Adipocyte (in vitro differentiated cells): ENCODE measurements at regions not wholly inside any gene's neighbourhood (a gene's known extent, or its start where the extent isn't known, plus 50 kb on each side); places are given as distances from the start of the nearest gene placed in this dataset.
"Not testable (repeated sequence)": the region's sequence is repeated elsewhere in the genome, so short reads cannot be mapped to it uniquely, and the experiment has no call there.

ENCODE experiments used
- DNase-seq: peaks from one replicate; pipeline ENCODE4 v3.0.0-alpha.2; 2015; ENCODE audit warnings: low read depth
- H3K27me3 ChIP-seq: replicated peaks from 2 replicates; pipeline ENCODE4 v1.7.0; 2013; ENCODE audit warnings: mild to moderate bottlenecking, low read length, moderate library complexity; ENCODE audit not compliant: control insufficient read depth, insufficient read depth
- H3K36me3 ChIP-seq: 2 replicates; pipeline ENCODE4 v1.7.0; 2013; ENCODE audit warnings: low read length, mild to moderate bottlenecking, moderate library complexity; ENCODE audit not compliant: control insufficient read depth, insufficient read depth, severe bottlenecking
- H3K4me1 ChIP-seq: 2 replicates; pipeline ENCODE4 v1.7.0; 2013; ENCODE audit warnings: mild to moderate bottlenecking, low read length, moderate library complexity; ENCODE audit not compliant: control insufficient read depth, insufficient read depth
- H3K4me3 ChIP-seq: 2 replicates; pipeline ENCODE4 v1.7.0; 2013; ENCODE audit warnings: mild to moderate bottlenecking, low read length, moderate library complexity
- H3K9ac ChIP-seq: 2 replicates; pipeline ENCODE4 v1.7.0; 2013; ENCODE audit warnings: mild to moderate bottlenecking, low read length, moderate library complexity
- H3K9me3 ChIP-seq: 2 replicates; pipeline ENCODE4 v1.7.0; 2013; ENCODE audit warnings: mild to moderate bottlenecking, low read length, moderate library complexity; ENCODE audit not compliant: control insufficient read depth

DNA sequence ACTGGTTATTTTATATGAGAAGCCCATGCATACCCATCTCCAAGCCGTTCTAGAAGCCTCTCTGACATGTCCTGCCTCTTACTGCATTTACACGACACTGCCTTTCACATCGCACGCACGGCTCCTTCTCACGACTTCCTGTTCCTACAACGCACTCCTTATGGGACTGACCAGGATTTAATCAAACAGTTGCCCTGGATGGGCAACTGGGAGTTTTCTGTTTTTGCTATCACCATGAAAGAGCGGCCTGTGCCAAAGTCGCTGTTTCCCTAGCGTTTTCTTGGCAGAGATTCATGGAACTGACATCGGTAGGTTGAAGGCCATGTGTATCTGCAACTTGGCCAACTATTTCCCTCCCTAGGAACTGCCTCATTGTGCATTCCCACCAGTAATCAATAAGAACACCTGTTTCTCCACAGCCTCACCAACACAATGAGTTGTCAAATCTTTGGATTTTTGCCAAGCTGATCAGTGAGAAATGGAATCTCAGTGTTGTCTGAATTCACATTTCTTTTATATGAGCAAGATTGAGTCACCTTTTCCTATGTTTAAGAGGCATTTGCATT, 97.2 kb upstream of the OTOS start:
- DNase-seq, result peak; percentile 20
- peaks cover 8% of the 10 kb centered on the region for H3K4me1 ChIP-seq
- H3K27me3 ChIP-seq, result peaks cover 14% of the 10 kb centered on the region
- H3K36me3 ChIP-seq, result no peaks in the 10 kb centered on the region
- H3K9me3 ChIP-seq, result peaks cover 9% of the 10 kb centered on the region
- no peak overlapping the region for H3K9ac ChIP-seq
- H3K4me3 ChIP-seq, result no peak overlapping the region

DNA sequence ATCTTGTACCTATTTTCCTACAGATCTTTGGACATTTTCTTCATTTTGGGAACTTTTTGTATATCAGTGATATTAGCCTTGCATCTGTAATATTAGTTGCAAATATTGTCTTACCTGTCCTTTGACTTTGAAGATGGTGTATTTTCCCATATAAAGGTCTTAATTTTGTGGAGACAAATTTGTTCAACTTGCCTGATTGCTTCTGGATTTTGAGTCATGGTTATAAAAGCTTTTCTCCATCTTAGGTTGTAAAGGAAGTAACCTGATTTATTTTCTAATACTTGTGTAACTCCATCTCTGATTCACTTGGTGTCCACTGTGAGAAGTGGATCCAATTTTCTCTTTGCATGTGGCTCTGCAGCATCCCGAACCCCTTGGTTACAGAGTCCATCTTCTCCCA, 97.7 kb upstream of the OTOS start:
- no peak overlapping the region for H3K4me3 ChIP-seq
- H3K4me1 ChIP-seq, result peaks cover 8% of the 10 kb centered on the region
- no peak for DNase-seq
- H3K27me3 ChIP-seq, result peaks cover 14% of the 10 kb centered on the region
- peaks cover 9% of the 10 kb centered on the region for H3K9me3 ChIP-seq
- H3K9ac ChIP-seq, result no peak overlapping the region
- no peaks in the 10 kb centered on the region for H3K36me3 ChIP-seq

DNA sequence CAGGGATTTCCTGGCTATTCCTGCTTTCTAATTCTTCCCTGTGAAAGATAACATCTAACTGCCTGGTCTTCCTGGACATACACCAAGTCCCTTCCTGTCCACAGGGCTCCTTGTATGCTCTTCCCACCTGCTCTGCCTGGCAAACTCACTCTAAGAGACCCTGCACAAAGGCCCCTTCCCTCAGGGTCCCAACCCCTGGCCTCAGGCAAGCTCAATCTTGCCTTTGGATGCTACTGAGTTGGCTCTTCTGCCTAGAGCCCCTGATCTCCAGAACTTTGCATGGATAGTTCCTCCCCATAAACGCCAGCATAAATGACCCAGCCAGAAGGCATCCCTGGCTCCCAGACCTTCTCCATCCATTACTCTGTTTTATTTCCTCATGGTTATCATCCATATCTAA, 98.3 kb upstream of the OTOS start:
- DNase-seq, result no peak
- peaks cover 9% of the 10 kb centered on the region for H3K9me3 ChIP-seq

DNA sequence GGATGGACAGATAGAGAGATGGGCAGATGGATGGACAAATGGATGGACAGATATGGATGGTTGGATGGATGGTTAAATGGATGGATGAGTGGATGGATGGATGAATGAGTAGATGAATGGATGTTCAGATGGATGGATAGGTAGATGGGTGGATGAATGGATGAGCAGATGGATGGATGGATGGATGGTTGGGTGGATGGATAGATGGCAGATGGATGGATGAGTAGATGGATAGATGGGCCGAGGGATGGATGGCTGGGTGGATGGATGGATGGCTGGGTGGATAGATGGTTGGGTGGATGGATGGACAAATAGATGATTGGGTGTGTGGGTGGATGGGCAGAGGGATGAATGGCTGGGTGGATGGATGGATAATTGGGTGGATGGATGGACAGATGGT, 98.9 kb upstream of the OTOS start:
- no peaks in the 10 kb centered on the region for H3K36me3 ChIP-seq
- peaks cover 14% of the 10 kb centered on the region for H3K27me3 ChIP-seq
- no peak overlapping the region for H3K4me3 ChIP-seq
- DNase-seq, result no peak
- peaks cover 9% of the 10 kb centered on the region for H3K9me3 ChIP-seq
- H3K9ac ChIP-seq, result no peak overlapping the region
- H3K4me1 ChIP-seq, result peaks cover 8% of the 10 kb centered on the region

More for the DNA sequence above, 98.3 kb upstream of the OTOS start:
- Histone ChIP-seq H3K36me3 (no peaks in the 10 kb centered on the region), H3K9ac (no peak overlapping the region), H3K27me3 (peaks cover 14% of the 10 kb centered on the region), H3K4me1 (peaks cover 8% of the 10 kb centered on the region), H3K4me3 (no peak overlapping the region)

DNA sequence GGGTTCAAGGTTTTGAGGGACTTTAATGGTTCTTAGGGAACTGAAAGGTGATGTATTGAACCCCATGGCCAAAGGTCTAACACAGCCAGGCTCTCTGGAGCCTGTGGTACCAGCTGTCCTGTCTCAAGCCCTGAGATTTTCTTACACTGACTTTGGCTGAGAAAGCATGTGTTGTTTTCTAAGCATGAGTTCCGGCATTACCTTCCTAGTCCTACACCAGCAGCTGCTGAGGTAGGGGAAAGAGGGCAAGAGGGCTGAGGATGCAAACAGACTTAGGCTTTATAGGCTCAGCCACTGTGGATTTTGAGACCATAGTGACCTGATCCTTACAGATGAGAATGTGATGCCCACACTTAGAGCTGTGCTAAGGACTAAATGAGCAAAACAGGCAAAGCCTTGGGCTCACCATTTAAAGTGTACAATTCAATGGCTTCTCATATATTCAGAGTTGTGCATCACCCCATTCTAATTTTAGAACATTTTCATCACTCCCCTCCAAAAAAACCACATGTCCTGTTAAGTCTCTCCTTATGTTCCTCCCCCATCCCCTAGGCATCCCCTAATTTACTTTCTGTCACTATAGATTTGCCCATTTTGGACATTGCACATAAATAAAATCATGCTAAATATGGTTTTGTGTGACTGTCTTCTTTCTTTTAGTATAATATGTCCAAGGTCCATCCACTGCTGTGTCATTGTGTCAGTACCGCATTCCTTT, 99.7 kb upstream of the OTOS start:
- H3K9me3 ChIP-seq, result peaks cover 9% of the 10 kb centered on the region
- no peak overlapping the region for H3K9ac ChIP-seq
- peaks cover 15% of the 10 kb centered on the region for H3K4me1 ChIP-seq
- no peaks in the 10 kb centered on the region for H3K36me3 ChIP-seq
- no peak for DNase-seq
- H3K4me3 ChIP-seq, result no peak overlapping the region
- H3K27me3 ChIP-seq, result peaks cover 14% of the 10 kb centered on the region

DNA sequence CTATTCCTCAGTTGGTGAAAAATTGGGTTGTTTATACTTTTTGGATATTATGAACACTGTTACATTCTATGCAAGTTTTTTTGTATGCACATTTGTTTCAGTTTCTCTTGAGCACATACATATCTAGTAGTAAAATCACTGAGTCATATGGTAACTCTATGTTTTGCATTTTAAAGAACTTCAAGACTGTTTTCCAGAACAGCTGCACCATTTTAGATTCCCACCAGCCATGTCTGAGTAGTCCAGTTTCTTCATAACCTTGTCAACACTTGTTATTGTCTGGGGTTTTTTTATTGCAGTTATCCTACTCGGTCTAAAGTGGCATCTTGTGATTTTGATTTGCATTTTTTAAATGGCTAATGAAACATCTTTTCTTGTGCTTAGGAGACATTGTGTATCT, 100.3 kb upstream of the OTOS start:
- DNase-seq, result no peak
- Histone ChIP-seq H3K4me3 (no peak overlapping the region), H3K4me1 (peaks cover 16% of the 10 kb centered on the region), H3K9me3 (peaks cover 9% of the 10 kb centered on the region), H3K9ac (no peak overlapping the region), H3K36me3 (no peaks in the 10 kb centered on the region), H3K27me3 (peaks cover 14% of the 10 kb centered on the region)

DNA sequence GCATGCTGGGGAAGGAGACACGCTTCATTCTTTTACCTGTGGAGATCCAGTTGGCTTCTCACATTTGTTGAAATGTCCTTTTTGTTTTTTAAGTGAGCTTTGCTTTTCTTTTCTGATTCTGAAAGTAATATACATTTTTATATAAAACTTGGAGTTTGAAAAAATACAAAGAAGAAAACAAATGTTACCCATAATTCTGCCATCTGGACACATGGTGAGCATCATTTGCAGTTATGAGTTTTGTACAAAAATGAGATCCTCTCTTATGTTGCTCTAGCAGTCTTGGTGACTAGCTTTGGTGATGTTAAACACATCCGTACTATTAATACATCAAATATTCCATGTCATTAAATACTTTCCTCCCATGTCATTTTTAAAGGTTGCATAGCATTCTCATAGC, 101.1 kb upstream of the OTOS start:
- peaks cover 20% of the 10 kb centered on the region for H3K4me1 ChIP-seq
- H3K27me3 ChIP-seq, result peaks cover 14% of the 10 kb centered on the region
- DNase-seq, result no peak
- no peak overlapping the region for H3K9ac ChIP-seq
- no peak overlapping the region for H3K4me3 ChIP-seq
- no peaks in the 10 kb centered on the region for H3K36me3 ChIP-seq
- H3K9me3 ChIP-seq, result peaks cover 9% of the 10 kb centered on the region

DNA sequence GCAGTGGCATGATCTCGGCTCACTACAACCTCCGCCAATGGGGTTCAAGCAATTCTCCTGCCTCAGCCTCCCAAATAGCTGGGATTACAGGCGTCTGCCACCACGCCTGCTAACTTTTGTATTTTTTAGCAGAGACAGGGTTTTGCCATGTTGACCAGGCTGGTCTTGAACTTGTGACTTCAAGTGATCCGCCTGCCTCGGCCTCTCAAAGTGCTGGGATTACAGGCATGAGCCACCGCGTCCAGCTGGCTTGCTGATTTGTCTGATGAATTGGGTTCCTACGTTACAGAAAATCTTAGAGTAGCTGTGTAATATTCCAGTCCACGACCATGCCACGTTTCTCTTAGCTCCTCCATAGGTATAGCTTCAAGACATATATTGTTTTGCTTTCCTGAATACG, 102.6 kb upstream of the OTOS start:
- H3K9me3 ChIP-seq, H3K36me3 ChIP-seq, DNase-seq, H3K9ac ChIP-seq, H3K4me3 ChIP-seq: not testable (repeated sequence)
- Histone ChIP-seq H3K27me3 (peaks cover 14% of the 10 kb centered on the region), H3K4me1 (peaks cover 13% of the 10 kb centered on the region)

DNA sequence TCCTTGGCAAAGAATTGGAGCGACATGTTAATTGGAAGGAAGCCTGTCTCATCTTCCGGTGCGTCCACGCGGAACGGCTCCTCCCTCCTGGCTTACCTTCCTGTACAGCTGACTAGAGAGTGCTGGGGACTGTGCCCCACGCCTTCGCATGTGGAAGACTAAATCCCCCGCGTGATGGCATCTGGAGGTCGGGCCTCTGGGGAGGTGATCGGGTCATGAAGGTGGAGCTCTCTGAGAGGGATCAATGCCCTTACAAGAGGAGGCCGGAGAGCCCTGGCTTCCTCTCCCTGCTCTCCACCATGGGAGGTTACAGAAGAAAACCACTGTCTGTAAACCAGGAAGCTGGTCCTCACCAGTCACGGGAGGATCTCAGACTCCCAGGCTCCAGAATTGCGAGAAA, 104.1 kb upstream of the OTOS start:
- no peak for DNase-seq
- no peak overlapping the region for H3K9ac ChIP-seq
- H3K27me3 ChIP-seq, result peaks cover 8% of the 10 kb centered on the region

DNA sequence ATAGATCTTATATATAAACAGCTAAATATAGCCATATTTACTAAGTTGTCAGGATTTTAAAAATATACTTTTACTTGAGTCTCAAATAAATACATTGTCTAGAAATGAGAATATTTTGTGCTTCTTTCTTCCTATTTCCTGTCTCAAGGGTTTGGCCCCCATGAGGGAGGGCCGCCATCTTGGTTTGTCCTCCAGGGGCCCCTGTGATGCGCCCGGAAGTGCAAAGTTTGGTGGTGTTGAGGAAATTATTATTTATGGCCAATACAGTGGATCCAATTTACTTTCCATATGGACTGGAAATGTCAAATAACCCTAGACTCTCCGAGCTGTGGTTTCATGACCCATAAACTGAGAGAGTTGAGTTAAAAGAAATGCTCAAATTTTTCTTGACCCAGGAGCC, 104.7 kb upstream of the OTOS start:
- Histone ChIP-seq H3K27me3 (peaks cover 1% of the 10 kb centered on the region), H3K4me1 (peaks cover 19% of the 10 kb centered on the region), H3K36me3 (no peaks in the 10 kb centered on the region), H3K4me3 (no peak overlapping the region), H3K9ac (no peak overlapping the region), H3K9me3 (peaks cover 9% of the 10 kb centered on the region)
- no peak for DNase-seq

More for the DNA sequence above, 104.1 kb upstream of the OTOS start:
- Histone ChIP-seq H3K4me3 (no peak overlapping the region), H3K4me1 (peaks cover 12% of the 10 kb centered on the region), H3K9me3 (peaks cover 9% of the 10 kb centered on the region), H3K36me3 (no peaks in the 10 kb centered on the region)

DNA sequence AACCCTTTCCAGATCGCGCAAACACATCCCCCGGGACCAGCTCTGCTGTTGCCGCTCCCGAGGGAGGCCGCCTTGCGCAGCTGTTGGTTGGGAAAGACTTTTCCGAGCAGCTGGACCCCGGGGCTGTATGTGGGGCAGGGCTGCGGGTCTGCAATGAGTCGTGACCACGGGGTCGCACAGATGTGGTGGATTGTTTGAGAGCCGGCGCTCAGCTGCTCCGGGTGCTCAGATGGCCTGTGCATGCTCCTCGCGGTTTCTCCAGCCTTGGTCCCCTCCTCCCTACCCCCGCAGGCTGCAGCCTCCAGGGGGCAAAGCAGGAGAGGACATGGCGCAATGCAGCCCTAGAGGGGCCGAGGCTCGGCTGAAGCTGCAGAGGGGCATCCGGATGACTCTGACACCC, 105.2 kb upstream of the OTOS start:
- Histone ChIP-seq H3K36me3 (no peaks in the 10 kb centered on the region), H3K4me1 (peaks cover 24% of the 10 kb centered on the region), H3K27me3 (no peaks in the 10 kb centered on the region), H3K9me3 (peaks cover 6% of the 10 kb centered on the region), H3K9ac (no peak overlapping the region), H3K4me3 (no peak overlapping the region)
- DNase-seq, result peak; percentile 36
